A673 (cell line): ENCODE measurements at regions not wholly inside any gene's neighbourhood (a gene's known extent, or its start where the extent isn't known, plus 50 kb on each side); places are given as distances from the start of the nearest gene placed in this dataset.
"Not testable (repeated sequence)": the region's sequence is repeated elsewhere in the genome, so short reads cannot be mapped to it uniquely, and the experiment has no call there.

ENCODE experiments used
- BruUV-seq: library from RNA; stranded (reverse); fragments of 400-500 nt; replicated peaks from 2 replicates; lab custom pipeline; 2021; lab: Mats Ljungman, UMichigan
- CTCF ChIA-PET: fragments of 300-600 bp; sonication (Branson Sonifier 250); formaldehyde crosslinking; loops from one replicate; lab custom pipeline; 2022; ENCODE audit warnings: antibody characterized with exemption; lab: Charles Lee
- POLR2A ChIA-PET: fragments of 300-600 bp; sonication (Branson Sonifier 250); formaldehyde crosslinking; loops from one replicate; lab custom pipeline; 2022; ENCODE audit warnings: antibody characterized with exemption; ENCODE audit not compliant: low non-redundant PET; lab: Charles Lee
- DNase-seq: peaks from one replicate; pipeline ENCODE4 v3.0.0-alpha.2; 2015; ENCODE audit warnings: low spot score
- H3K27ac ChIP-seq: fragments of 200-600 bp; sonication (generic); 2 replicates; pipeline ENCODE4 v1.5.1; 2016; ENCODE audit warnings: mixed run types, low read depth, mild to moderate bottlenecking, mixed read lengths, antibody characterized with exemption, low read length; ENCODE audit not compliant: poor library complexity, severe bottlenecking
- H3K27me3 ChIP-seq: fragments of 200-600 bp; sonication (generic); replicated peaks from 2 replicates; pipeline ENCODE4 v1.6.1; 2017; ENCODE audit warnings: mixed run types, low read depth, mild to moderate bottlenecking, mixed read lengths, antibody characterized with exemption, low read length; ENCODE audit not compliant: insufficient read depth, poor library complexity
- H3K36me3 ChIP-seq: fragments of 200-600 bp; sonication (generic); 2 replicates; pipeline ENCODE4 v1.6.1; 2016; ENCODE audit warnings: mixed run types, mild to moderate bottlenecking, mixed read lengths, antibody characterized with exemption, low read length; ENCODE audit not compliant: insufficient read depth, poor library complexity, severe bottlenecking
- H3K4me1 ChIP-seq: fragments of 200-600 bp; sonication (generic); 2 replicates; pipeline ENCODE4 v1.6.1; 2017; ENCODE audit warnings: mixed run types, mild to moderate bottlenecking, mixed read lengths, antibody characterized with exemption, low read length; ENCODE audit not compliant: insufficient read depth, poor library complexity, severe bottlenecking
- H3K4me3 ChIP-seq: fragments of 200-600 bp; sonication (generic); 2 replicates; pipeline ENCODE4 v1.5.1; 2016; ENCODE audit warnings: low read depth, mixed run types, mild to moderate bottlenecking, mixed read lengths, low read length; ENCODE audit not compliant: poor library complexity, severe bottlenecking
- H3K9me3 ChIP-seq: fragments of 200-600 bp; sonication (generic); 2 replicates; pipeline ENCODE4 v1.6.1; 2016; ENCODE audit warnings: mixed run types, low read depth, mild to moderate bottlenecking, mixed read lengths, antibody characterized with exemption, low read length; ENCODE audit not compliant: poor library complexity, severe bottlenecking
- CTCF ChIP-seq: fragments of 300-800, 200-600 bp; sonication (generic); conservative IDR thresholded peaks from 2 replicates; pipeline ENCODE4 v1.5.1; 2017; ENCODE audit warnings: low read depth, mild to moderate bottlenecking, antibody characterized with exemption, low read length, moderate library complexity, mixed read lengths
- EZH2 ChIP-seq: fragments of 200-600 bp; sonication (generic); IDR thresholded peaks from 2 replicates; pipeline ENCODE4 v1.6.1; 2017; ENCODE audit warnings: borderline replicate concordance, low read depth, mild to moderate bottlenecking, mixed read lengths, antibody characterized with exemption, low read length; ENCODE audit not compliant: poor library complexity, severe bottlenecking
- intact Hi-C: fragments of 100-400 bp; cut with micrococcal nuclease; formaldehyde crosslinking; loops from one replicate; pipeline ENCODE4 v1.10.0; 2022; ENCODE audit not compliant: unreplicated experiment

- peaks cover 3% of the 10 kb centered on the region for H3K27me3 ChIP-seq
- TF ChIP-seq CTCF (no peak), EZH2 (no peak)
- no peaks in the 10 kb centered on the region for H3K4me1 ChIP-seq
- ChIA-PET CTCF (no interaction called here), POLR2A (no interaction called here)
- no peak overlapping the region for H3K27ac ChIP-seq
- intact Hi-C loops, result no loop called here
- H3K36me3 ChIP-seq, result no peaks in the 10 kb centered on the region
- no peak for DNase-seq
- no TSS peak for BruUV-seq
- no peaks in the 10 kb centered on the region for H3K9me3 ChIP-seq
- no peak overlapping the region for H3K4me3 ChIP-seq
These were observed 291.2 kb downstream of the KIF20B start for GRCh38 chr10:89992575-89992974.

DNA sequence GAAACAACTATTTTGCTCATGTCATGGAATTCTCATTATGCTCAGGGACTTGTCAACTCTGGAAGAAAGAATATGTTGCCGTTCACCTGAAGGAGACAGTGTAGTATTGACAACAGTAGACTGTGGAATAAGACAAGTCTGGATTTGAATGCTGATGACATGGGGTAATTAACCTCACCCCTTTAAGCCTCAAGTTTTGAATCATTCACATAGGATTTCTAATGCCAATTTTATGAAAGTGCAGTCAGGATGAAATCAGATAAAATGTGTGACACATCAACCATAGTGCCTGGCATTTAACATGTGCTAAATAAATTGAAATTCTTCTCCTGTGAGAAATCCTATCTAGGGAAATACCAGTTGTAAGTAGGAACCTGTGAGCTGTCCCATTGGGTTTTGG is 305.8 kb downstream of the KIF20B start:
- no peak overlapping the region for H3K27ac ChIP-seq
- no peak for TF ChIP-seq CTCF
- TF ChIP-seq EZH2, result no peak
- POLR2A ChIA-PET, result no interaction called here
- no TSS peak for BruUV-seq
- H3K36me3 ChIP-seq, result no peaks in the 10 kb centered on the region
- H3K4me3 ChIP-seq, result no peak overlapping the region
- intact Hi-C loops, result no loop called here
- CTCF ChIA-PET, result no interaction called here
- peaks cover 10% of the 10 kb centered on the region for H3K27me3 ChIP-seq
- DNase-seq, result no peak
- H3K9me3 ChIP-seq, result no peaks in the 10 kb centered on the region
- H3K4me1 ChIP-seq, result no peaks in the 10 kb centered on the region

DNA sequence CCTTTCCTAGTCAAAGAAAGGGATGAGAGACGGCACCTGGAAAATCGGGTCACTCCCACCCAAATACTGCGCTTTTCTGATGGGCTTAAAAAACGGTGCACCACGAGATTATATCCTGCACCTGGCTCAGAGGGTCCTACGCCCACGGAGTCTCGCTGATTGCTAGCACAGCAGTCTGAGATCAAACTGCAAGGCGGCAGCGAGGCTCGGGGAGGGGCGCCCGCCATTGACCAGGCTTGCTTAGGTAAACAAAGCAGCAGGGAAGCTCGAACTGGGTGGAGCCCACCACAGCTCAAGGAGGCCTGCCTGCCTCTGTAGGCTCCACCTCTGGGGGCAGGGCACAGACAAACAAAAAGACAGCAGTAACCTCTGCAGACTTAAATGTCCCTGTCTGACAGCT is 309.9 kb downstream of the KIF20B start:
- H3K27ac ChIP-seq, H3K27me3 ChIP-seq, DNase-seq, H3K36me3 ChIP-seq, H3K4me3 ChIP-seq, intact Hi-C loops, POLR2A ChIA-PET, H3K9me3 ChIP-seq, BruUV-seq, H3K4me1 ChIP-seq, CTCF ChIA-PET: not testable (repeated sequence)

DNA sequence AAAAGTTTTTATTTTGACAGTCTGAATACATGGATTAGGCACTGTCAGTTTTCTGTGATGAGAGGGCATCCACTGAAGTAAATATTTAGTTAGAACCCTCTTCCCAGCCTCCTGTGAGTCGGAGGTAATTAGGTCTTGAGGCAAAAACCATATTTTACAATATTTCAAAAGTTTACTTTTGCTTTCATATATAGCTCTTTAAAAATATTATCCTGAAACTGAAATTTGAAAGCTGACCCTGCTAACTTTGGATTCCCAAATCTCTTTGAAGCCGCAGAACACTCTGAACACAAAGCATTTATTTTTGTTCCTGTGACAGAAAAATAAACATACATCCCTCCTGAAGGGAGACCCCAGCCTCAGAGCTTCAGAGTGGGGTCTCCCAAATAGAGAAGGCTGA is 317.4 kb downstream of the KIF20B start:
- TF ChIP-seq EZH2 (no peak), CTCF (no peak)
- Histone ChIP-seq H3K4me3 (no peak overlapping the region), H3K4me1 (no peaks in the 10 kb centered on the region), H3K9me3 (no peaks in the 10 kb centered on the region), H3K27me3 (peaks cover 4% of the 10 kb centered on the region), H3K36me3 (no peaks in the 10 kb centered on the region), H3K27ac (no peak overlapping the region)
- DNase-seq, result no peak
- ChIA-PET CTCF (no interaction called here), POLR2A (no interaction called here)
- no TSS peak for BruUV-seq
- intact Hi-C loops, result no loop called here
